ENCODE measurements at regions not wholly inside any gene's neighbourhood (a gene's known extent, or its start where the extent isn't known, plus 50 kb on each side); places are given as distances from the start of the nearest gene placed in this dataset.

GRCh38 chr4:126853715-126854114 lies 779.0 kb upstream of the INTU start:
- intact Hi-C loops (cut with DNase I; ENCODE audit: low total_unique reads): no loop called here
- DNase-seq (ENCODE audit: low spot score in 2 of 2): no peak
- no peak overlapping the region for H3K4me3 ChIP-seq (ENCODE audit: low read depth, poor library complexity, severe bottlenecking)
- TF ChIP-seq POLR2A (IDR thresholded peaks at IDR 0.05) (no peak), CTCF (IDR thresholded peaks at IDR 0.05) (no peak)

GRCh38 chr4:126856906-126857305 lies 775.9 kb upstream of the INTU start:
- intact Hi-C loops (cut with DNase I; ENCODE audit: low total_unique reads): no loop called here
- TF ChIP-seq POLR2A (IDR thresholded peaks at IDR 0.05) (no peak), CTCF (IDR thresholded peaks at IDR 0.05) (no peak)
- WGBS, 2 donors: 80 to 83% methylated on average over 3 of the region's 3 CpGs
- DNase-seq (ENCODE audit: low spot score in 2 of 2): no peak
- no peak overlapping the region for H3K4me3 ChIP-seq (ENCODE audit: low read depth, poor library complexity, severe bottlenecking)

GRCh38 chr4:126859314-126859713 lies 773.4 kb upstream of the INTU start:
- no peak overlapping the region for H3K4me3 ChIP-seq (ENCODE audit: low read depth, poor library complexity, severe bottlenecking)
- no peak for DNase-seq (ENCODE audit: low spot score in 2 of 2)
- intact Hi-C loops (cut with DNase I; ENCODE audit: low total_unique reads): no loop called here
- no peak for TF ChIP-seq POLR2A (IDR thresholded peaks at IDR 0.05)
- TF ChIP-seq CTCF (IDR thresholded peaks at IDR 0.05): no peak
- 67 to 69% methylated on average over 2 of the region's 2 CpGs for WGBS, 2 donors

- H3K4me3 ChIP-seq (ENCODE audit: low read depth, poor library complexity, severe bottlenecking): no peak overlapping the region
- 91 to 93% methylated on average over 2 of the region's 2 CpGs for WGBS, 2 donors
- intact Hi-C loops (cut with DNase I; ENCODE audit: low total_unique reads): no loop called here
- no peak for DNase-seq (ENCODE audit: low spot score in 2 of 2)
- TF ChIP-seq POLR2A (IDR thresholded peaks at IDR 0.05) (no peak), CTCF (IDR thresholded peaks at IDR 0.05) (no peak)
Measured at GRCh38 chr4:126859872-126860271, 772.9 kb upstream of the INTU start.

GRCh38 chr4:126860308-126860707 lies 772.4 kb upstream of the INTU start:
- WGBS, 2 donors: 93 to 100% methylated on average over 1 of the region's 1 CpG

More at GRCh38 chr4:126860308-126860707, 772.4 kb upstream of the INTU start:
- intact Hi-C loops (cut with DNase I; ENCODE audit: low total_unique reads): no loop called here
- H3K4me3 ChIP-seq (ENCODE audit: low read depth, poor library complexity, severe bottlenecking): no peak overlapping the region
- no peak for TF ChIP-seq POLR2A (IDR thresholded peaks at IDR 0.05)
- no peak for TF ChIP-seq CTCF (IDR thresholded peaks at IDR 0.05)
- DNase-seq (ENCODE audit: low spot score in 2 of 2): no peak

Data from lower leg skin (tissue), 4 donors.